ENCODE measurements at regions not wholly inside any gene's neighbourhood (a gene's known extent, or its start where the extent isn't known, plus 50 kb on each side); places are given as distances from the start of the nearest gene placed in this dataset.

- RAD21 ChIA-PET (ENCODE audit: low non-redundant PET in 1 of 2, low total read pairs in 2 of 2, uncharacterized antibody in 2 of 2, unreplicated experiment in 2 of 2): no interaction called here
These were observed 656.0 kb upstream of the HS3ST1 start for GRCh38 chr4:12084690-12085089.

More at GRCh38 chr4:12084690-12085089, 656.0 kb upstream of the HS3ST1 start:
- H3K9me3 ChIP-seq (ENCODE audit: control insufficient read depth in 1 of 2, insufficient read depth in 1 of 2, low read depth in 1 of 2, low read length in 2 of 2): no peaks in the 10 kb centered on the region
- H3K4me1 ChIP-seq (ENCODE audit: control insufficient read depth in 1 of 2, insufficient read depth in 2 of 2, low read length in 2 of 2): no peaks in the 10 kb centered on the region
- POLR2A ChIA-PET: no interaction called here
- H3K4me3 ChIP-seq (replicated peaks in 1 of 2; ENCODE audit: low read depth in 1 of 2, low read length in 2 of 2): no peak overlapping the region
- no peaks in the 10 kb centered on the region for H4K20me1 ChIP-seq (ENCODE audit: insufficient read depth)
- no peaks in the 10 kb centered on the region for H3K9me2 ChIP-seq (ENCODE audit: insufficient read depth)
- CTCF ChIA-PET: no interaction called here
- TF ChIP-seq EGR1 (IDR thresholded peaks at IDR 0.05; ENCODE audit: low read depth) (no peak), POLR2AphosphoS5 (IDR thresholded peaks at IDR 0.05; ENCODE audit: low read depth, low read length) (no peak), SIN3A (IDR thresholded peaks at IDR 0.05; ENCODE audit: low read depth) (no peak), ZFX (IDR thresholded peaks at IDR 0.05) (no peak), SRF (IDR thresholded peaks at IDR 0.05; ENCODE audit: low read depth) (no peak), POLR2A (IDR thresholded peaks at IDR 0.05; ENCODE audit: borderline replicate concordance, extremely low read depth, insufficient read depth, insufficient read length) (no peak), ZNF274 (IDR thresholded peaks at IDR 0.05; ENCODE audit: low read depth, low read length) (no peak), EZH2 (IDR thresholded peaks at IDR 0.05) (no peak), FOSL1 (IDR thresholded peaks at IDR 0.05; ENCODE audit: low read depth) (no peak), EZH2phosphoT487 (IDR thresholded peaks at IDR 0.05; ENCODE audit: borderline replicate concordance) (no peak), ELF1 (IDR thresholded peaks at IDR 0.05; ENCODE audit: borderline replicate concordance, low read depth) (no peak), TCF7L2 (IDR thresholded peaks at IDR 0.05; ENCODE audit: borderline replicate concordance, extremely low read depth, insufficient read depth, insufficient read length) (no peak), ATF3 (IDR thresholded peaks at IDR 0.05) (no peak), CEBPB (IDR thresholded peaks at IDR 0.05; ENCODE audit: low read depth) (no peak), YY1 (IDR thresholded peaks at IDR 0.05; ENCODE audit: extremely low read depth, insufficient replicate concordance, low read depth, low read length) (no peak), SP1 (IDR thresholded peaks at IDR 0.05; ENCODE audit: low read depth) (no peak), CBX3 (IDR thresholded peaks at IDR 0.05; ENCODE audit: low read depth) (no peak), ZBTB33 (IDR thresholded peaks at IDR 0.05; ENCODE audit: extremely low read depth, insufficient replicate concordance, low read length) (no peak), MAX (IDR thresholded peaks at IDR 0.05) (no peak), JUND (IDR thresholded peaks at IDR 0.05) (no peak)
- H2AFZ ChIP-seq (ENCODE audit: low read depth, low read length, poor library complexity, severe bottlenecking): no peak overlapping the region
- intact Hi-C loops (cut with micrococcal nuclease): no loop called here
- H3K27me3 ChIP-seq (ENCODE audit: insufficient read depth, low read length): no peaks in the 10 kb centered on the region
- no peak overlapping the region for H3K4me2 ChIP-seq (ENCODE audit: low read length)
- H3K27ac ChIP-seq (ENCODE audit: low read depth, low read length): no peak overlapping the region
- no peak for DNase-seq (ENCODE audit: low read depth, low spot score)
- no TSS peak for BruUV-seq (replicated peaks)
- H3K36me3 ChIP-seq (ENCODE audit: control insufficient read depth in 1 of 2, insufficient read depth in 2 of 2, low read length in 2 of 2): no peaks in the 10 kb centered on the region
- H3K79me2 ChIP-seq (ENCODE audit: insufficient read depth, low read length): no peaks in the 10 kb centered on the region
- no peak for ATAC-seq
- no peak overlapping the region for H3K9ac ChIP-seq (ENCODE audit: low read length)
